ENCODE measurements at regions not wholly inside any gene's neighbourhood (a gene's known extent, or its start where the extent isn't known, plus 50 kb on each side); places are given as distances from the start of the nearest gene placed in this dataset.
A peak's percentile ranks its signal among the peaks of the same experiment; 100 is the strongest.
"Not testable (repeated sequence)": the region's sequence is repeated elsewhere in the genome, so short reads cannot be mapped to it uniquely, and the experiment has no call there.

GRCh38 chrX:89562079-89562478 is 359.6 kb upstream of the TGIF2LX start:
- H3K27me3 ChIP-seq (replicated peaks in 1 of 4; ENCODE audit: control insufficient read depth in 3 of 4, extremely low read depth in 1 of 4, insufficient read depth in 3 of 4, low read length in 3 of 4); H3K27ac ChIP-seq (ENCODE audit: low read depth, low read length); H4K8ac ChIP-seq (ENCODE audit: extremely low read depth, insufficient read depth, low read length); H2AFZ ChIP-seq (ENCODE audit: low read length); H3K36me3 ChIP-seq (ENCODE audit: control insufficient read depth in 2 of 4, insufficient read depth in 4 of 4, low read length in 3 of 4); H2BK15ac ChIP-seq (ENCODE audit: low read length); H3K18ac ChIP-seq (ENCODE audit: extremely low read depth, low read length); H3K4me2 ChIP-seq (ENCODE audit: insufficient read depth in 1 of 2, low read depth in 2 of 2, low read length in 2 of 2); DNase-seq (ENCODE audit: low read depth in 1 of 2, low spot score in 2 of 2); H3K4me1 ChIP-seq (replicated peaks in 1 of 4; ENCODE audit: control insufficient read depth in 3 of 4, insufficient read depth in 4 of 4, low read length in 3 of 4); H3K56ac ChIP-seq (replicated peaks; ENCODE audit: insufficient read length, low read depth, low read length); H3K23ac ChIP-seq (ENCODE audit: insufficient read length); H3K9me3 ChIP-seq (ENCODE audit: insufficient read depth in 2 of 2, low read depth in 1 of 2, low read length in 1 of 2); H3K14ac ChIP-seq (ENCODE audit: insufficient read length); H4K20me1 ChIP-seq (replicated peaks in 1 of 2; ENCODE audit: control insufficient read depth in 1 of 2, insufficient read depth in 2 of 2, low read length in 2 of 2); POLR2A ChIA-PET (ENCODE audit: partially characterized antibody); H3K4ac ChIP-seq (replicated peaks; ENCODE audit: insufficient read length, low read depth, low read length); H2BK5ac ChIP-seq (ENCODE audit: low read depth, low read length); H3K23me2 ChIP-seq (ENCODE audit: low read depth, low read length); H2BK120ac ChIP-seq (replicated peaks; ENCODE audit: low read depth, low read length); H2AK5ac ChIP-seq (ENCODE audit: low read depth, low read length); H4K5ac ChIP-seq (ENCODE audit: insufficient read length, low read depth, low read length); H3K4me3 ChIP-seq (ENCODE audit: extremely low read depth in 1 of 4, insufficient read depth in 2 of 4, low read depth in 3 of 4, low read length in 4 of 4); H3K79me1 ChIP-seq (ENCODE audit: low read depth, low read length); H4K91ac ChIP-seq (replicated peaks; ENCODE audit: insufficient read length, low read length); H3K9ac ChIP-seq (replicated peaks in 1 of 4; ENCODE audit: extremely low read depth in 1 of 4, low read depth in 3 of 4, low read length in 3 of 4); H2BK20ac ChIP-seq (ENCODE audit: low read length); H3K79me2 ChIP-seq (ENCODE audit: control insufficient read depth in 1 of 2, insufficient read depth in 2 of 2, low read length in 2 of 2); H2BK12ac ChIP-seq (ENCODE audit: low read depth, low read length); CTCF ChIA-PET (ENCODE audit: partially characterized antibody): not testable (repeated sequence)
- peak; percentile 84 for FAIRE-seq
- 100% methylated on average over 1 of the region's 4 CpGs; no CpG with 5 or more reads in 1 of the 2 experiments for WGBS, 2 experiments (ENCODE audit: extremely low coverage in 1 of 2, insufficient coverage in 1 of 2, insufficient read length in 1 of 2, insufficient replicate concordance in 2 of 2, low coverage in 1 of 2, low lambda C conversion rate in 2 of 2, missing lambda C conversion rate in 1 of 2)

- FAIRE-seq; H3K36me3 ChIP-seq (ENCODE audit: control insufficient read depth in 2 of 4, insufficient read depth in 4 of 4, low read length in 3 of 4): not testable (repeated sequence)
These were observed 358.6 kb upstream of the TGIF2LX start for GRCh38 chrX:89563107-89563506.

More at GRCh38 chrX:89563107-89563506, 358.6 kb upstream of the TGIF2LX start:
- H3K27me3 ChIP-seq (replicated peaks in 1 of 4; ENCODE audit: control insufficient read depth in 3 of 4, extremely low read depth in 1 of 4, insufficient read depth in 3 of 4, low read length in 3 of 4); H4K5ac ChIP-seq (ENCODE audit: insufficient read length, low read depth, low read length); CTCF ChIA-PET (ENCODE audit: partially characterized antibody); H2BK12ac ChIP-seq (ENCODE audit: low read depth, low read length); H3K9me3 ChIP-seq (ENCODE audit: insufficient read depth in 2 of 2, low read depth in 1 of 2, low read length in 1 of 2); H3K4ac ChIP-seq (replicated peaks; ENCODE audit: insufficient read length, low read depth, low read length); H2BK15ac ChIP-seq (ENCODE audit: low read length); POLR2A ChIA-PET (ENCODE audit: partially characterized antibody); H2AFZ ChIP-seq (ENCODE audit: low read length); H3K14ac ChIP-seq (ENCODE audit: insufficient read length); H2AK5ac ChIP-seq (ENCODE audit: low read depth, low read length); H3K23ac ChIP-seq (ENCODE audit: insufficient read length); DNase-seq (ENCODE audit: low read depth in 1 of 2, low spot score in 2 of 2); H3K23me2 ChIP-seq (ENCODE audit: low read depth, low read length); H3K4me3 ChIP-seq (ENCODE audit: extremely low read depth in 1 of 4, insufficient read depth in 2 of 4, low read depth in 3 of 4, low read length in 4 of 4); H2BK5ac ChIP-seq (ENCODE audit: low read depth, low read length); H3K79me1 ChIP-seq (ENCODE audit: low read depth, low read length); H3K9ac ChIP-seq (replicated peaks in 1 of 4; ENCODE audit: extremely low read depth in 1 of 4, low read depth in 3 of 4, low read length in 3 of 4); H4K91ac ChIP-seq (replicated peaks; ENCODE audit: insufficient read length, low read length); H4K8ac ChIP-seq (ENCODE audit: extremely low read depth, insufficient read depth, low read length); H3K79me2 ChIP-seq (ENCODE audit: control insufficient read depth in 1 of 2, insufficient read depth in 2 of 2, low read length in 2 of 2); H3K56ac ChIP-seq (replicated peaks; ENCODE audit: insufficient read length, low read depth, low read length); H3K18ac ChIP-seq (ENCODE audit: extremely low read depth, low read length); H2BK20ac ChIP-seq (ENCODE audit: low read length); H3K27ac ChIP-seq (ENCODE audit: low read depth, low read length); H4K20me1 ChIP-seq (replicated peaks in 1 of 2; ENCODE audit: control insufficient read depth in 1 of 2, insufficient read depth in 2 of 2, low read length in 2 of 2); H3K4me1 ChIP-seq (replicated peaks in 1 of 4; ENCODE audit: control insufficient read depth in 3 of 4, insufficient read depth in 4 of 4, low read length in 3 of 4); H2BK120ac ChIP-seq (replicated peaks; ENCODE audit: low read depth, low read length); H3K4me2 ChIP-seq (ENCODE audit: insufficient read depth in 1 of 2, low read depth in 2 of 2, low read length in 2 of 2): not testable (repeated sequence)
- 100% methylated on average over 3 of the region's 6 CpGs; no CpG with 5 or more reads in 1 of the 2 experiments for WGBS, 2 experiments (ENCODE audit: extremely low coverage in 1 of 2, insufficient coverage in 1 of 2, insufficient read length in 1 of 2, insufficient replicate concordance in 2 of 2, low coverage in 1 of 2, low lambda C conversion rate in 2 of 2, missing lambda C conversion rate in 1 of 2)
